Endothelial cell (in vitro differentiated cells): ENCODE measurements at regions not wholly inside any gene's neighbourhood (a gene's known extent, or its start where the extent isn't known, plus 50 kb on each side); places are given as distances from the start of the nearest gene placed in this dataset.

ENCODE experiments used
- DNase-seq: peaks from one replicate; pipeline ENCODE4 v3.0.0; 2021; ENCODE audit warnings: low spot score
- H3K27ac Mint-ChIP-seq: one replicate; pipeline ENCODE4 v1.8.0; 2021; ENCODE audit warnings: mixed read lengths, inconsistent platforms; ENCODE audit not compliant: unreplicated experiment
- H3K27me3 Mint-ChIP-seq: one replicate; pipeline ENCODE4 v1.8.0; 2021; ENCODE audit warnings: mild to moderate bottlenecking, moderate library complexity, mixed read lengths, inconsistent platforms; ENCODE audit not compliant: unreplicated experiment
- H3K36me3 Mint-ChIP-seq: one replicate; pipeline ENCODE4 v1.8.0; 2021; ENCODE audit warnings: mild to moderate bottlenecking, low read depth, mixed read lengths, inconsistent platforms; ENCODE audit not compliant: unreplicated experiment
- H3K4me1 Mint-ChIP-seq: one replicate; pipeline ENCODE4 v1.8.0; 2021; ENCODE audit warnings: mild to moderate bottlenecking, mixed read lengths, inconsistent platforms; ENCODE audit not compliant: unreplicated experiment
- H3K4me3 Mint-ChIP-seq: one replicate; pipeline ENCODE4 v1.8.0; 2021; ENCODE audit warnings: mild to moderate bottlenecking, mixed read lengths, inconsistent platforms; ENCODE audit not compliant: unreplicated experiment
- H3K9me3 Mint-ChIP-seq: one replicate; pipeline ENCODE4 v1.8.0; 2021; ENCODE audit warnings: mixed read lengths, inconsistent platforms; ENCODE audit not compliant: unreplicated experiment
- TF ChIP-seq, protein P1 (sequence below): fragments of 200-600 bp; sonication (generic); IDR thresholded peaks from one replicate; pipeline ENCODE4 v1.5.0; 2021; ENCODE audit warnings: antibody characterized with exemption; ENCODE audit not compliant: unreplicated experiment

DNA sequence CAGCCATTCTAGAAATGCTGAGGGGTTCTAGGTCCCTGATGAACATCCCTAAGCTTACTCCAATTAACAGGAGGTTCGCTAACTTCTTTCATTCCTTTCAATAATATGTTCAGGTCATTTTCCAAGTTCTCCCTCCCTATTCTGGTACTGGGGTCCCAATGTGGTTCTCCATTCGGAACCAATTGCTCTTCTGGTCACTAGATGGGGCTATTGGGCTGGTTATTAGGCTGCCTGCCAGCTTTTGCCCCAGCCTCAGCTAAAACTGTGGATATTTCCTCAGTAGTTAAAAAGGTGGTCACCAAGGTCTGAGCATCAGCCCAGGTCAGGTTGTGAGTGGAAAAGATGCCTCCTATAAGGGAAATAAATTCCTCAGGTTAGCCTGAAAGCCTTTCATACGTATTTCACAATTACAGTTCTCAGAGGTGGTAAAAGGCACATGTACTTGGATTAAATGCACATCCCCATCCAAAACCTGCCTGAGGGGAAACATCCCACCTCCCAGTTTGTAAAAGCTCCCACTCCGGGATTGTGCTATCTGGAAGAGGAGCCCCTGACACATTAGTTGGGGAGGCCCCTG is 161.1 kb upstream of the CCDC179 start:
- no peak overlapping the region for H3K27ac Mint-ChIP-seq
- no peaks in the 10 kb centered on the region for H3K9me3 Mint-ChIP-seq
- no peak overlapping the region for H3K4me3 Mint-ChIP-seq
- H3K4me1 Mint-ChIP-seq: peaks cover 9% of the 10 kb centered on the region
- TF ChIP-seq, protein P1, sequence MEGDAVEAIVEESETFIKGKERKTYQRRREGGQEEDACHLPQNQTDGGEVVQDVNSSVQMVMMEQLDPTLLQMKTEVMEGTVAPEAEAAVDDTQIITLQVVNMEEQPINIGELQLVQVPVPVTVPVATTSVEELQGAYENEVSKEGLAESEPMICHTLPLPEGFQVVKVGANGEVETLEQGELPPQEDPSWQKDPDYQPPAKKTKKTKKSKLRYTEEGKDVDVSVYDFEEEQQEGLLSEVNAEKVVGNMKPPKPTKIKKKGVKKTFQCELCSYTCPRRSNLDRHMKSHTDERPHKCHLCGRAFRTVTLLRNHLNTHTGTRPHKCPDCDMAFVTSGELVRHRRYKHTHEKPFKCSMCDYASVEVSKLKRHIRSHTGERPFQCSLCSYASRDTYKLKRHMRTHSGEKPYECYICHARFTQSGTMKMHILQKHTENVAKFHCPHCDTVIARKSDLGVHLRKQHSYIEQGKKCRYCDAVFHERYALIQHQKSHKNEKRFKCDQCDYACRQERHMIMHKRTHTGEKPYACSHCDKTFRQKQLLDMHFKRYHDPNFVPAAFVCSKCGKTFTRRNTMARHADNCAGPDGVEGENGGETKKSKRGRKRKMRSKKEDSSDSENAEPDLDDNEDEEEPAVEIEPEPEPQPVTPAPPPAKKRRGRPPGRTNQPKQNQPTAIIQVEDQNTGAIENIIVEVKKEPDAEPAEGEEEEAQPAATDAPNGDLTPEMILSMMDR: peak; percentile 51
- peak; percentile 29 for DNase-seq
- no peaks in the 10 kb centered on the region for H3K36me3 Mint-ChIP-seq
- no peaks in the 10 kb centered on the region for H3K27me3 Mint-ChIP-seq

DNA sequence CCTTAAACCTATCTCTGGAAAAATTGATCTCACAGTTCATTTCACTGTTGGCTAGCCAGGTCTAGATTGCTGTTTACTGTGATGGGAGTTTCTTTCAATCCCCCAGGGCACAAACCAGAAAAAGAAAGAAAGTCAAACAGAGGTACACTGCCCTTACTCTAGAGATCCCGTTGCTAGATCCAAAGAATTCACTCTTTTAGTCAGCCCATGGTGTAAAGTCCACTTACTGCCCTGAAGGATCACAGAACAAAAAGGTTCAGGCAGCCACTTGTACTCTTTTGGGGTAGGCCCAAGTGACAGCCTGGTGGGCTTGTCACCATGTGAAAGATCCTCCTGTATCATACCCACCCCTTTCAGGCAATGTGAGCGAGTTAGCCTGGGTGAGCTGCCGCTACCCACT is 162.6 kb upstream of the CCDC179 start:
- Mint-ChIP-seq H3K9me3 (no peaks in the 10 kb centered on the region), H3K4me1 (peaks cover 9% of the 10 kb centered on the region), H3K27me3 (no peaks in the 10 kb centered on the region), H3K4me3 (no peak overlapping the region), H3K36me3 (no peaks in the 10 kb centered on the region), H3K27ac (no peak overlapping the region)
- TF ChIP-seq, protein P1: no peak
- DNase-seq: no peak

DNA sequence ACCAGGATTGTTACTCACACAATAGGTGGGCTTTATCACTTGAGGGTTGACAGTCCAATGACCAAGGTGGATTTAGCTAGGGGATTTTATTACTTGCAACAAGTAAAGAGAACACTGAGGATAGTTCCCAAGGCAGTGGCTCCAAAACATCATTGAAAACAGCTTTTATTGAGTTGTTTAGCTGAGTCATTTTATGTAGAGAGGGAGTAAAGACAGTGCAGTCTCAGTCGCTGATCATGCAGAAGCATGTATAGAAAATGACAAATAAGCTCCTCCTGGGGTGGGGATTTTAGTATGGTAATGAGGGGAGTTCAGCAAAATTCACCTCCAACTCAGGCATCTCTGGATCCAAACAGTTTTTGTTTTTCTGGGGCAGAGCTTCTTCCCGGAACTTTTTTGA is 163.0 kb upstream of the CCDC179 start:
- H3K27me3 Mint-ChIP-seq: no peaks in the 10 kb centered on the region
- H3K36me3 Mint-ChIP-seq: no peaks in the 10 kb centered on the region
- H3K4me1 Mint-ChIP-seq: peaks cover 9% of the 10 kb centered on the region
- no peak for DNase-seq
- TF ChIP-seq, protein P1: no peak
- no peak overlapping the region for H3K4me3 Mint-ChIP-seq
- no peak overlapping the region for H3K27ac Mint-ChIP-seq
- H3K9me3 Mint-ChIP-seq: no peaks in the 10 kb centered on the region

DNA sequence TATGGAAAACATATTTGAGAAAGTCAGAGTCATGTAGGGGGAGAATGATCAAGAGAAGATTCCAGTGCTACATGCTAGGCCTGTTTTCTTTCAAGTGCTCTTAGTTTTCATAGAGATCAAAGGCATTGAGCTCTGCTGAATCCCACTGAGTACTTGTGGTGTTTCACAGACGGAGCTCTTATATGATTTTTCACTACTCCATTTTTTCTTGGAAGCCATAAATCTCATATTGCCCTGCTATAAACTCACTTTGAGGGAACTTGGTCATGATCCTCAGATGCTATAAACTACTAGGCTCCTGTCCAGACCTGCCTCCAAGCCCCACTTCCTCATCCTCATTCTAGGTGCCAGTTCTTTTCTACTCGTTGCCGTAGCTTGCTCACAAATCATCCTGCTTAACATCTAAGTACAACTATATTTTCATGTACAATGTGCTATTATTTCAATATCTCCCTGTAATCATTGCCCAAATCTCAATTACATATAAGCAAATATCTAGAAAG is 180.8 kb upstream of the CCDC179 start:
- TF ChIP-seq, protein P1: no peak
- H3K27ac Mint-ChIP-seq: no peak overlapping the region
- no peaks in the 10 kb centered on the region for H3K36me3 Mint-ChIP-seq
- no peak overlapping the region for H3K4me3 Mint-ChIP-seq
- no peaks in the 10 kb centered on the region for H3K27me3 Mint-ChIP-seq
- no peaks in the 10 kb centered on the region for H3K9me3 Mint-ChIP-seq
- peaks cover 3% of the 10 kb centered on the region for H3K4me1 Mint-ChIP-seq
- DNase-seq: no peak

DNA sequence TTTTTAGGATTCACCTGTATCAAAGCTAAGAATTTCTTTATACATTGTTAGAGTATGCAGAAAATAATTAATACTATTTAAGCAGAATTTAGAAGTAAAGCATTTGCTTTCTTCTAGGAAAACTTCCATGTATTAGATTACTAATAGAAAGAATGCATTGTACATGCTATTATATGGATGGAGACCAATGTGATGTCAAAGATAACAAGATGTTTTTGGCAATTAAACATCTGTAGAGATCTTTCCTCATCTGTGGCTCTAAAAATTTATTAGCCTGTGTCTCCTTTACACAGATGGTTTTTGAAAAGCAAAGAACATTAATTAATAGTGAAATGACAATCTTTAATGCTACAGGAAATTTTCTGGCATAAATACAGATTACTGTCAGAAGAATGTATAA is 198.4 kb upstream of the CCDC179 start:
- no peaks in the 10 kb centered on the region for H3K9me3 Mint-ChIP-seq
- TF ChIP-seq, protein P1: no peak
- no peak overlapping the region for H3K27ac Mint-ChIP-seq
- peaks cover 5% of the 10 kb centered on the region for H3K27me3 Mint-ChIP-seq
- no peak for DNase-seq
- no peaks in the 10 kb centered on the region for H3K36me3 Mint-ChIP-seq
- no peak overlapping the region for H3K4me3 Mint-ChIP-seq
- no peaks in the 10 kb centered on the region for H3K4me1 Mint-ChIP-seq
